ENCODE measurements at regions not wholly inside any gene's neighbourhood (a gene's known extent, or its start where the extent isn't known, plus 50 kb on each side); places are given as distances from the start of the nearest gene placed in this dataset.

DNA sequence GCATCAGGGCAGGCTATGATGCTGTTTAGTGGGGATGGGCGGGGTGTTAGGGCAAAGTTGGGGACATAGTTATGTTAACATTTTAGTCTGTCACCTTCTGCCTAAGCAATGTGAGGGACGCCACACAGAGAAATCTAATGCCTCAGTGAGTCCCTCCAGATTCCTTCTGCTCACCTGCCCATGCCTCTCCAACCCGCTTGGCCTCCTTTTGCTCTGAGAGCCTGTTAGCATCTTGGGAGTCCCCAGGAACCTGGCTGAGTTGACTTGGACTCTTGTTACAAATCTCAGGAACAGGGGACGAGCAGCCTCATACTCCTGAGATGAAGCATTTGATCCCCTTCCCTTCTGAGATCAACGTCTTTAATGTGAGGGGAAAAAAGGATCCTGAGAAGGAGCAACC is 336.8 kb downstream of the CCSER2 start:
- H3K4me3 Mint-ChIP-seq: no peak overlapping the region
- no peaks in the 10 kb centered on the region for H3K4me1 Mint-ChIP-seq
- no peaks in the 10 kb centered on the region for H3K36me3 Mint-ChIP-seq (ENCODE audit: low read depth)
- H3K27ac Mint-ChIP-seq: no peak overlapping the region
- DNase-seq (no peak), ATAC-seq (no peak)
- H3K27me3 Mint-ChIP-seq: peaks cover 2% of the 10 kb centered on the region
- no peaks in the 10 kb centered on the region for H3K9me3 Mint-ChIP-seq

DNA sequence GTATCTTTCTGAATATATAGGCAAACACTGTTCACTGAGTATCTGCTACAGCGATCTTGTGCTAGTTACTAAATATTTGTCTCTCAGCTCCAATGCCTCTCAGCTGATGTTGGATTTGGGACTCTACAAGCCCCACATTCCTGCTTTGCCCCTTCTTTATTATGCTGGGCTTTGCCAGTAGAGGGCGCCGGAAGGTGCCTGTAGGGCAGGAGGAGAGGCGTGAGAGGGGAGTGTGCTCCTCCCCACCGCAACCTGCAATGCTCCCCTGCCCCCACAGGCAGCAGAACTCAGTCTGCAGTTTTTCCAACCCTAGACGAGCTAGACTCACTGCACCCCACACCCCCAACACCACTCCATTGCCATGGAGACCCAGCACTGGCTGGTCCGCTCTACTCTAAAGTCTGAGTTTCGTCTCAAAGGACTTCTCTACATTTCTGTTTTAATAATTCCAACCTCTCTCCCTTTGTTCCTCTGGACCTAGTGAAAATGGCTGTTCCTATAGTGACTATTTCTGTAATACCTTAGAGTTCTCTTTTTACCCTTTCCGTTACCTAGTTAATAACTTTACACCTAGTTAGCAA is 337.6 kb downstream of the CCSER2 start:
- Mint-ChIP-seq H3K27ac (no peak overlapping the region), H3K4me1 (no peaks in the 10 kb centered on the region), H3K27me3 (no peaks in the 10 kb centered on the region), H3K4me3 (no peak overlapping the region), H3K9me3 (no peaks in the 10 kb centered on the region), H3K36me3 (ENCODE audit: low read depth) (no peaks in the 10 kb centered on the region)
- DNase-seq: peak; percentile 33
- ATAC-seq: no peak

DNA sequence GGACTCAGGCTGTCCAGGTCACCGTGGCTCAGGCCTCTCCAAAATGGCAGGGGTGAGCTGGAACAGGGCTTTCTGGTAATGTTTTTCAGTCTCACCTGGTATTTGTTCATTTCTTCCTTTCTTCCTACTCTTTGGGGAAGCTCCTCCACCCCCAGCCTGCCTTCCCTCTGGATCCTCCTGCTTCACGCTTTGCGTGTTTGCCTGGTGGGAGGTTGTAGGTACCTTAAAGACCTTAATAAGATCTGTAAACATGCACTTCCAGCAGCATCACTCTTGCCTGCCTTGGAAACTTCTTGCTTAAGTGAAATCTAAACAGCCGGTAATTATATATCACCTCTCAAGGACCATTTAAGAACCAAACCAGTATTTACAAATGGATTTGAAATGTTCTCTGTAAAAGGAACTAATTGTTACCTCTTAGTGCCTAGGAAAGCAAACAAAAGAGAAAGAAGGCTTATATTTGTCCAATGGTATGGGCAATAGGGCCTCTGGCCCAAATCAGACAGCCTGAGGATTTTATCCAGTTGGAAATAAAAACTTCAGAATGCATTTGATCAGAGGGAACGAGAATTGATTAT is 339.9 kb downstream of the CCSER2 start:
- no peak for DNase-seq
- Mint-ChIP-seq H3K27ac (no peak overlapping the region), H3K27me3 (no peaks in the 10 kb centered on the region), H3K9me3 (no peaks in the 10 kb centered on the region), H3K36me3 (ENCODE audit: low read depth) (no peaks in the 10 kb centered on the region), H3K4me3 (no peak overlapping the region), H3K4me1 (no peaks in the 10 kb centered on the region)
- no peak for ATAC-seq

DNA sequence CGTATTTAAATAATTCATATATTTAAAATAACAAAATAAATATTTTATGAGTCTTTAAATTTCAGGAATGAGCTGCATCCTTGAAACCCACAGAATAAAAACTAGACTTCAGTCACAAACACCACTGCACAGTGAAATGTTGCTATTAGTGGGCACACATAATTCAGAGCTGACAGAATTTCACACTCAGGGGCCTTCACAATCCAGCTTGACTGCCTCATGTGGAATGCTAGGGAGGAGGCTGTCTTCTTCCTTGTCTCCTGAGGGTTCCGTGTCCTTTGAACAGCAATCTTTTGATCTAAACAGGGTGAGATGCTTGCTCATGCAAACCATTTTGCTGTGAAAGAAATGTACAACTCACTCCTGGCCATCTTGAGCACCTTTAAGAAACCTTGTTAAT is 346.7 kb downstream of the CCSER2 start:
- DNase-seq (no peak), ATAC-seq (no peak)
- Mint-ChIP-seq H3K4me1 (no peaks in the 10 kb centered on the region), H3K27me3 (peaks cover 2% of the 10 kb centered on the region), H3K36me3 (ENCODE audit: low read depth) (no peaks in the 10 kb centered on the region), H3K27ac (no peak overlapping the region), H3K9me3 (no peaks in the 10 kb centered on the region), H3K4me3 (no peak overlapping the region)

DNA sequence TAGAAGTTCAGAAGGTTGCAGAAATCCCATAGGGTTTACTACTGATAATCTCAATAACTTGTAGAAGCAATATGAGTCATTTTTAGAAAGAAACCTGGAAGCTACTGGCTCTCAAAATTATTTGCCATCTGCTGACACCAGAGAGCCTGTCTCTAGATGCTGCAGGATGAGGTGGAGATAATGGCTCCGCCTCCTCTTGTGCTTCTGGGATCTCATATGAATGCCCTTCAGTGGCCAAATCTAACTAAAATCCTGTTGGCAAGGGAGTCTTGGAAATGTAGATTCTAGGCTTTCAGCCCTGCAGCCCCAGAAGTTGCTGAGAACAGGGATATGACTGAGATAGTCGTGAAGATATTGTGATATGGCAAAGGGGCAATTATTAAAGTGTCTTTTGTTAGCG is 348.1 kb downstream of the CCSER2 start:
- peaks cover 3% of the 10 kb centered on the region for H3K27me3 Mint-ChIP-seq
- no peaks in the 10 kb centered on the region for H3K36me3 Mint-ChIP-seq (ENCODE audit: low read depth)
- H3K9me3 Mint-ChIP-seq: no peaks in the 10 kb centered on the region
- ATAC-seq (no peak), DNase-seq (no peak)
- H3K4me1 Mint-ChIP-seq: no peaks in the 10 kb centered on the region
- H3K4me3 Mint-ChIP-seq: no peak overlapping the region
- no peak overlapping the region for H3K27ac Mint-ChIP-seq

DNA sequence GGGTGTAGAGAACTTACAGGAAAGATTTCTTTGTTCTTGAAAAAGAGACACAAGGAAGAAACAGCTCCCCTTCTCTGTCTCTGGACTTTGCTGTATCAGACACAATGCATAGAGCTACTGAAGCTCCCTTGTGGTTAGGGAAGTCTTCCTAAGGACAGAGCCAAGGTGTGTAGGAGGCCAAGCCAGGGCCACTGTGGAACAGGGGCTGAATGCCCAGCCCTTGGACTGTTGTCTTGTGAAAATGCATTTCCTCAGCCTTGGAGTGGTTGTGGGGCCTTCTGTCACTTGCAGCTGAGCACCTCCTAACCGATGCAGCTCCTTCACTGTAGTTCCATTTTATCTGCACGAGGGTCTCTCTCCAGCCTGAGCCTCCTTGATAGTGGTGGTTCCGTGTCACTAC is 353.4 kb downstream of the CCSER2 start:
- no peak overlapping the region for H3K4me3 Mint-ChIP-seq

DNA sequence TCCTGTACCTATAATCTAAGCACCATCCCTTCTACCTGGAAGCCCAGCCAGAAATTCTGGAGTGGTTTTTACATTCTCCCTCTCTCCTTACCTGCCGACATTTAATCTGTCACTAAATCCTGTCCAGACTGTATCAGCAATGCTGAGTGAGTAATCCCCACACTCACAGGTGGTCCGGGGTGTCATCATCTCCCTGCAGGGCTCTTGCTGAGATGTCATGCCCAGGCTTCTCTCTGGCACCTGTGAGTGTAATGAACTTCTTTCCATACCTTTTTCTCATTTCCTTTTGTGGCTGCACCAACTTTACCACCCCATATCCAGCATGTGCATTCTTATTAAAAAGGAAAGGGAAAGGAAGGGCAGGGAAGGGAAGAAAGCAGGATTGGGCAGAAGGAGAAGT is 355.2 kb downstream of the CCSER2 start:
- Mint-ChIP-seq H3K9me3 (no peaks in the 10 kb centered on the region), H3K27ac (no peak overlapping the region), H3K36me3 (ENCODE audit: low read depth) (no peaks in the 10 kb centered on the region), H3K27me3 (peaks cover 3% of the 10 kb centered on the region), H3K4me3 (no peak overlapping the region), H3K4me1 (no peaks in the 10 kb centered on the region)
- ATAC-seq (no peak), DNase-seq (no peak)

More for the DNA sequence above, 353.4 kb downstream of the CCSER2 start:
- ATAC-seq (no peak), DNase-seq (no peak)
- Mint-ChIP-seq H3K27ac (no peak overlapping the region), H3K9me3 (no peaks in the 10 kb centered on the region), H3K27me3 (peaks cover 5% of the 10 kb centered on the region), H3K4me1 (no peaks in the 10 kb centered on the region), H3K36me3 (ENCODE audit: low read depth) (no peaks in the 10 kb centered on the region)

DNA sequence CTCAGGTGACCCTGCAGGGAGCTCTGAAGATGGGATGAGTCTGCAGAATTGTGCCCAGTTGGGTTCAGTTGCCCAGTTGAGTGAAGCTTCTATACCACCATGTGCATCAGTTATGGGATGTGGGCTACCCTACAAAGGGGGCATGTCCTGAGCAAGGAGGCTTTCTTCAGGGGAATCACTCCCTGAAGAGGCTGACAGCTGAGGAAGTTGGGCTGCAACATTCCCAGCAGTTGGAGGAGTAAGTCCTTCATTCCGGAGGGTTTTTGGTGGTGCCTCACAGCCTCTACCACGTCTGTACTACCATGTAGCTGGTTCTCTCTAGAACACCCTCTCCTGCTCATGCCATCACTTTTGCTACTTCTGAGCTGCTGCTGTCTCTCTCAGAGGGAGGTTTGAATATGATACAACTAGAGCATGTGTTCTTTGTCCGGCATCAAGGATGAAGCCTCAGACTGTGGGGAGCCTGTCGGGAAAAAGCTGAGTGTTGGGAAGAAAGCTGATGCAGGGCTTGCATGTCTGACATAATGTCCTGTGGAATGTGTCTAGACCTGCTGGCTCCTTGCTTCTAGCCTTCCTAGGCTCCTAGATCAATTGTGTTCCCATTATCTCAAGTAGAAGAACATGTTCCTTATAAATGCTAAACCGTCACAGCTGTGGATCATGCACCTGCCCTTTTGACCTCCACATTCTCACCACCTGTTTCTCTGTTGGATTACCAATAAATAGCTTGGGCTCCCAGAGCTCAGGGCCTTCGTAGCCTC is 355.8 kb downstream of the CCSER2 start:
- Mint-ChIP-seq H3K36me3 (ENCODE audit: low read depth) (no peaks in the 10 kb centered on the region), H3K4me1 (no peaks in the 10 kb centered on the region), H3K27ac (no peak overlapping the region), H3K4me3 (no peak overlapping the region), H3K9me3 (no peaks in the 10 kb centered on the region), H3K27me3 (peaks cover 5% of the 10 kb centered on the region)
- DNase-seq (no peak), ATAC-seq (no peak)

DNA sequence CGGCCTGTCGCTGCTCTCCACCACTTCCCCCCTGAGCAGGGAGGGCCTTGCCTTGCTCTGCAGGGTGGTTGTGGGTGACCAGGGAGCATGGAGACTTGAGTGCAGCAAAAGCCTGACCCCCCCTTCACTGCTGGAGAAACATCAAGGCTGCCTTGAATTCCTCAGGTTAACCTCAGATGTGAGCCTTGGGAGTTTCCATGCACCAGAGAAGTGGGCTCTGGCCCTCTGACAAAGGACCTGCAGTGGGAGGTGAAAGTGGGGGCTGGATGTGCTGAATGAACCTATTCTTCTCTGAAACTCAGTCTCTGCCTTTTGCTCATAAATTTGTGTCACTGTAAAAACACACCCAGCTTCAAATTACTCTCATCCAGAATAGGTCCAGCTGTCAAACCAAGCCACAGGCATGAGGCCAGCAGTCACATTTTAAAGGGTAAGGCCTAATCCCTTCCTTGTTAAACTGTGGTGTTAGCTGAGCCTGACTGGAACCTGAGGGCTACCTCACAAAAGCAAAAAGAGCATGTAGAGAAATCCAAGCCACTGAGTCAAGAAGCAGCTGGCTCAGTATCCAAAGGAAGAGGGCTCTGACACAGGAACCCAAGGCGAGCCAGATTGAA is 356.8 kb downstream of the CCSER2 start:
- Mint-ChIP-seq H3K27ac (no peak overlapping the region), H3K36me3 (ENCODE audit: low read depth) (no peaks in the 10 kb centered on the region), H3K4me1 (no peaks in the 10 kb centered on the region), H3K4me3 (no peak overlapping the region), H3K27me3 (peaks cover 5% of the 10 kb centered on the region), H3K9me3 (no peaks in the 10 kb centered on the region)
- no peak for DNase-seq
- ATAC-seq: no peak

DNA sequence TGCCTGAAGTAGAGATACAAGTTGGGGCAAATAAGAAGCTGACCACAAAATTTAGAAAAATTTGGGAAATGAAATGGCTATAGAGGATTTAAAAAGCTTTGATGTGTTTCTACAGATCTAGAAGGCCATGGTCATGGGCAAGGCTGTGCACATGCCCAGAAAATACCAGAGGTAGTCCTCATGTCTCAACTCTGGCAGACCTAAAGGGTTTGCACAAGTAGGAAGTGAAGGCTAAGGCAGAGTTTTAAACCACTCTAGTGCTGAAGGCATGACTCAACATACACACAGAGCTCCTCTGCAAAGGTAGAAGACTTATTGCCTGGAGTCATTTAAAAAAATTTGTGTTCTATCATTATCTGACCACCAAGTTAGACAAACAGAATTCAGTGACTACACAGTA is 364.6 kb downstream of the CCSER2 start:
- H3K4me3 Mint-ChIP-seq: no peak overlapping the region
- no peaks in the 10 kb centered on the region for H3K4me1 Mint-ChIP-seq
- H3K27me3 Mint-ChIP-seq: peaks cover 2% of the 10 kb centered on the region
- DNase-seq (no peak), ATAC-seq (no peak)
- no peaks in the 10 kb centered on the region for H3K36me3 Mint-ChIP-seq (ENCODE audit: low read depth)
- no peak overlapping the region for H3K27ac Mint-ChIP-seq
- peaks cover 6% of the 10 kb centered on the region for H3K9me3 Mint-ChIP-seq

DNA sequence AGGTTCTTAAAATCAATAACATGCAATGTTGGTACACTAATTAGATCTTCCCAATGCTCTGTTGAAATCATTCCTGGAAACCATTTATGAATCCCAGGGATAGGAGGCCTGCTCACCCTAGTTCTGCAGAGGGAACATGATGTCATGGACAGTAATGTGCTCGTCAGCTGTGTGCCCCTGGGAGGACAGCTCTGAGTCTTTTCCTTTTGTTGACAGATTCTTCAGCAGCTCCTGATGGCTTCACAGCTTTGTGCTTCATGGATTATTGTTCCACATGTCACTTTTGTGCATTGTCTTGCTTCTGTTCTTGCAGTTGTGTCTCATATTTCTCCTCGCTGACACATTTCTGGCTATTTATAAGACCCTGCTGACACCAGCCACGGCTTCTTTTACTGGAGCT is 367.5 kb downstream of the CCSER2 start:
- Mint-ChIP-seq H3K27ac (no peak overlapping the region), H3K4me3 (no peak overlapping the region)

DNA sequence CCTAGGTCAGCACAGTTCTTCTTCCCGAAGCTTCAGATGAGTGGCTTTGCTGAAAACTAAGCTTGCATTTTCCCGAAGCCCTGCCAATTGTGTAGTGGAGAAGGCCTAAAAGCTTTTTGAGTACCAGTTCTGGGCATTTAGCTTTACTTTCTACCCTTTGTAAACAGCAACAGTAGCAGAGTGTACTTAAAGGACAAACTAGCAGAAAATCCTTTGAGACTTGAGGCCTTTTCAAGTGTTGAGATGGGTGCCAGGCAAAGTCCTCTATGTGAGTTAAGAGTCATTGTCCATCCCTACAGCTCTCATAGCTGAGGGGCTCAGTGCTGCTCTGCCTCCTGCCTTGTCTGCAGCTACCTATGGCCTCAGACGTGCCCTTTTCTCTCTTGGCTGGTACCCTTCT is 368.2 kb downstream of the CCSER2 start:
- H3K27ac Mint-ChIP-seq: no peak overlapping the region
- no peaks in the 10 kb centered on the region for H3K36me3 Mint-ChIP-seq (ENCODE audit: low read depth)
- H3K27me3 Mint-ChIP-seq: no peaks in the 10 kb centered on the region
- no peak for DNase-seq
- H3K9me3 Mint-ChIP-seq: peaks cover 6% of the 10 kb centered on the region
- no peak overlapping the region for H3K4me3 Mint-ChIP-seq
- no peak for ATAC-seq
- H3K4me1 Mint-ChIP-seq: no peaks in the 10 kb centered on the region

More for the DNA sequence above, 367.5 kb downstream of the CCSER2 start:
- Mint-ChIP-seq H3K27me3 (no peaks in the 10 kb centered on the region), H3K36me3 (ENCODE audit: low read depth) (no peaks in the 10 kb centered on the region), H3K9me3 (peaks cover 6% of the 10 kb centered on the region), H3K4me1 (no peaks in the 10 kb centered on the region)
- no peak for DNase-seq
- ATAC-seq: no peak

DNA sequence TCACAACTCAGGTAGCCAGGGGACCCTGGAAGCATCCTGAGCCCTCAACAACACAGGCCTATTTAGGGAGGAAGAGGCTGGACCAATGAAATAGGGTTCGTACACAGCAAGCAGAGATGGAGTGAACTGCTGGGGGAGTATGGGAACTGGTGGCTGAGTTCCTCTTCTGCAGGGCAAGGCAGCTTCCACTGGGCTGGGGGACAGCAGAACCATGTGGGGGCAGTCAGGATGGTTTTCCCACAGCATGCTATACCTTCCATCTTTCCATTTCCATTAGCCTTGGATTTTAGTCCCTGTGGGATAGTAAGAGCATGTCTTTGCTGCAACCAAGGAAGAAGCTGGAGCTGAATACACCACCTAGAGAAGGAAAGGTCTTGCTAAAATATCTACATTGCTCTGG is 370.6 kb downstream of the CCSER2 start:
- Mint-ChIP-seq H3K27me3 (no peaks in the 10 kb centered on the region), H3K4me3 (no peak overlapping the region), H3K9me3 (no peaks in the 10 kb centered on the region), H3K27ac (no peak overlapping the region), H3K4me1 (no peaks in the 10 kb centered on the region), H3K36me3 (ENCODE audit: low read depth) (no peaks in the 10 kb centered on the region)
- DNase-seq (no peak), ATAC-seq (no peak)

DNA sequence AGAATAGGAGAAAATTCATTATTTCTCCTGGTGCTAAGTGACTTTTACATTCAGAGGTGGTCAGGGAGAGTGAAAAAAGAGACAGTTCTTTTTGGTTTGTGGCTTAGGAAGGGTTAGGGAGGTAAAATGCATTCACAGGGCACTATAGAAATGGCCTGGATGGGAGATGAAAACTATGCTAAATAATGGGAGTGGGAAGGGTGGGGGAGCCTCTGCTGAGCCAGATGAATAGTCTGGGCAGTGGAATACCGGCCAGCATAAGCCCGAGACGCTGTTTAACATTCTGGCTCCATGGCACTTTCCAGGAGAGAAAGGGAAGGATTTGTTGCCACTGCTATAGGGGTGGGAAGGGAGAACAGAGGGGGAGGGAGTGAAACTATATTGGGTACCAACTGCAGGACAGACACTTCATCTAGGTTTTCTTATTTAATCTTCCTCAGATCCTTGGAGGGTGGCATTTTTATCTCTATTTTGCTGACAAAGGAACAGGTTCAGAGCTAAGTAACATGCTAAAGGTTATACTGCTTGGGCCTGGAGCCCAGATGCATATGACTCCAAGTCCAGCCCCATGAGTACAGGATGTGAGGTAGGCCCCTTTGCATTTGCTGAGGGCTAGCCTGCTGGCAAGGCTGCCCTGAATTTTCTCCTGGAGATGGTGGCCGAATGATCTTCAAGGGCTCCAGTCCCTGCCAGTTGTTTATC is 372.4 kb downstream of the CCSER2 start:
- Mint-ChIP-seq H3K4me3 (no peak overlapping the region), H3K27ac (no peak overlapping the region), H3K9me3 (no peaks in the 10 kb centered on the region), H3K36me3 (ENCODE audit: low read depth) (no peaks in the 10 kb centered on the region), H3K27me3 (no peaks in the 10 kb centered on the region), H3K4me1 (no peaks in the 10 kb centered on the region)
- ATAC-seq: no peak
- DNase-seq: no peak

DNA sequence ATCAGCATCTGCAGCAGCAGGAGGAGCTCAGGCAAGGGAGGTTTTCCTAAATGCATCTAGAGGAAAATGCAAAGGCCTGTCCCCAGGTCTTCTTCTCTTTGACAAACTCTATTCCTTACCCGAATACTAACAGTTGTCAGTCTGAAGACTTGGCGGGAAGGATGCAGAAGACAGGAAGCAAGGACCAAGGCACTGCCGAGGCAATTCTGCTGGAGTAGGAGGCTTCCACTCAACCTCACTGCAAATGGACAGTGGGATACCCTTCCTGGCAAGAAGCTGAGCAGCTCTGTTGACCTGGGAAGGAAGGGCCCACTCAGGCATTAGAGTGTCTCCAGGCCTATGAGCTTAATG is 373.0 kb downstream of the CCSER2 start:
- Mint-ChIP-seq H3K27me3 (no peaks in the 10 kb centered on the region), H3K4me1 (no peaks in the 10 kb centered on the region), H3K36me3 (ENCODE audit: low read depth) (no peaks in the 10 kb centered on the region), H3K4me3 (no peak overlapping the region), H3K9me3 (no peaks in the 10 kb centered on the region), H3K27ac (no peak overlapping the region)
- no peak for DNase-seq
- no peak for ATAC-seq
